HG02884 (cell line): ENCODE measurements at regions not wholly inside any gene's neighbourhood (a gene's known extent, or its start where the extent isn't known, plus 50 kb on each side); places are given as distances from the start of the nearest gene placed in this dataset.

Source experiments
- ATAC-seq: cut with Tn5 transposase; IDR thresholded peaks from one replicate; pipeline ENCODE4 v1.9.1; 2021; ENCODE audit warnings: mild to moderate bottlenecking, moderate library complexity; ENCODE audit not compliant: unreplicated experiment

DNA sequence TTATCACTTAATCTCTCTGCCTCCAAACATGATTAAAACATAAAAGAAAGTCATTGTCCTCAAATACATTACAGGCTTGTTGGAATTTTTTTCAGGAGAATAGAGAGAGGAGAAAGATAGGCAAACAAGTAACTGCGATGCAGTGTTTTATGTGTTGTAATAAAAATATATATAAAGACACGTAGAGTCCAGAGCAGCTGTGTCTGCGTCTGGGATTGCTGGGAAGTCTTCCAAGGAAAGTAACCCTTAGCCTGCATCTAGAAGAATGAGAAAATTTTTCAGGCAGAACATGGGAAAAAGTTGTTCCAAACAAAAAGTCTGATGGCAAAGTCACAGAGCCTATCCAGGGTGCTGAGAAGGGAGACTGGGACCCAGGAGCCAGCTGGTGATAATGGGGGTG lies 91.8 kb upstream of the ST6GAL2 start:
- no peak for ATAC-seq

DNA sequence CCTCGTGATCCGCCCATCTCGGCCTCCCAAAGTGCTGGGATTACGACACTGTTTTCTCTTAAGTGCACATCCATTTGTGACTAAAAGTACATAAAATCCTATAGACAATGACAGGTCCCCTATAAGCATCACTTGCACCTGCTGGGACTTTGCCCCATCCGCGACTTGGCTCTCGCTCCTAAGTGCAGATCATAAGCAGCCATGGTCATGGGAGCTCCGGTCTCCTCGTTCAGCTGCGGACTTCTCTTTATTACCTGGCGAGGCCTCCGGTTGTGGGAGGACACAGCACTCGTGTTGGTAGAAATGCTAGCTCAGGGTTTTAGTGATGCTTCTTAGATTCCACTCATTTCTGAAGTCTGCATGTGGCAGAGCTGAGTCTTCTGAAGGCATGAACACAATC lies 92.7 kb upstream of the ST6GAL2 start:
- ATAC-seq, result no peak

DNA sequence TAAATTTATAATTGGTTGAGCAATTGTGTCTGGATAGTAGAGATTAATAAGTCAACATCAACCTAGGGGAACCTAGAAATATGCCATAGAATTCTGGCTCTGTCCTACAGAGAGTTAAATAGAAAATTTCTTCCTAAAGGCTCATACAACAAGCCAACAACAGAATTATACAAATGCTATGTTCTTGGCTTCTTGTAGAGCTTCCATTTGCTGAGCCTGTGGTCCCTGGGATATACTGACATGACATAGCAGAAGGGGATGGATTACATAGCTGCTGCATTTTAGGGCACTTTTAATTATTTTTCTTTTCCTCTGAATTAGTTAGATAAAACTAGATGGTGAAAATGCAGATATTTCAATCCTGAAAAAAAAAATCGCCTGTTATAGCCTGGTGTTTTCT lies 95.5 kb upstream of the ST6GAL2 start:
- no peak for ATAC-seq

DNA sequence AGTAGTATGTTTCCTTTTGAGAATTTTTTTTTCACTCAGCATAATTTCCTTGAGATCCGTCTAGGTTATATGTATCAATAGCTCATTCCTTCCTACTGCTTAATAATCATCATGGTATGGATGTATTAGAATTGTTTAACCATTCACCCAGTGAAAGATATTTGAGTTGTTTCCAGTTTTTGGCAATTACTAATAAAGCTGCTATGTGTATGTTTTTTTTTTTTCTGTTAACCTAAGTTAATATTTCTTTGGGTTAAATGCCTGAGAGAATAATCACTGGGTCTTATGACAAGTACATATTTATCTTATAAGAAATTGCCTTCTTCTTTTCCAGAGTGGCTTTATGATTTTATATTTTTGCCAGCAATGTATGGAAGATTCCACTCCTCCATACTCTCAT lies 96.4 kb upstream of the ST6GAL2 start:
- ATAC-seq, result no peak

DNA sequence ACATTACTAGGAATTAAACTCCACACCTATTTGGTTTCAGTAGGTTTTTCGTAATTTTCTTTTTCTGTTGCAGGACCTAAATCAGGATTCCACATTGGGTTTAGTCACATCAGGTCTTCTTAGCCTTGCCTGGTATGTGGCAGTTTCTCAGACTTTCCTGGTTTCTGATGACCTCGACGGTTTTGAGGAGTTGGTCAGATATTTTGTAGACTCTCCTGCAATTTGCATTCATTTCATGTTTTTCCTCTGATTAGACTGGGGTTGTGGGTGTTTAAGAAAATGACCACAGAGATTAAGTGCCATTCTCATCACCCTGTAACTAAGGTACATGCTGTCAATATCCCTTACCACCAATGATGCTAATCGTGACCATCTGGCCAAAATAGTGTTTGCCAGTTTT lies 97.3 kb upstream of the ST6GAL2 start:
- ATAC-seq, result no peak

DNA sequence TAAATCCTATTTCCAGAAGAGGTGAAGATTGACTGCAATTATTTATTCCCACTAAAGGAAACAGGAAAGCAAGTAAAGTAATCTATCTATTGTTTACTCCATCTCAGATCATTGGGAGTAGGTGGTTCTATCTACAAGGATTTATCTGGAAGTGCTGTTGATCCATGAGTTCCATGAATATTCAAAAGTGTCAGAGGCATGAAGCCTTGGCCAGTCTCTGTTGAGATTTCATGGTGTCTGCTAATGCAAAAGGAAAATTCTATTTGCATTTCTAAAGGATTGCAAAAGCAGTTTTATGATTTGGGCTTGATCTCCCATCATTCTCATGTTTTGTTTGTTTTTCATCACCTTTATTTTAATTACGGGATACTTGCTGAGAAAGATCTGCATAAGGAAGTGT lies 102.4 kb upstream of the ST6GAL2 start:
- ATAC-seq, result no peak

DNA sequence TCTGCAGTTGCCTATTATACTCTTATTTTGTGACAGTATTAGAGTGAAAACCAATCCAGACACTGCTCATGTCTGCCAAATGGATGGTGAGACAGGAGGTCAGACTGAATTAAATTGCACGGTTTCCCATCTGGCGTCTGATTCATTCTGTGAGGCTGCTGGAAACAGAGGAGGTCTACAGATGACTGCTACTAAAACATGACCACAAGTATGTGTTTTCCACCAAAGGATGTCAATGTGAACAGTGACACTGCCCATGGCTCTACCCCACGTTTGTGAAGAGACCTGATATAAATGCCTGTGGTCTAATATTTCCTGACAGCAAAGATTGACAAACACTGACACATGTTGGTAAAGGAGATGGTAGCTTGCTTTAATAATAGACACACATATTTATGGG lies 104.3 kb upstream of the ST6GAL2 start:
- no peak for ATAC-seq

DNA sequence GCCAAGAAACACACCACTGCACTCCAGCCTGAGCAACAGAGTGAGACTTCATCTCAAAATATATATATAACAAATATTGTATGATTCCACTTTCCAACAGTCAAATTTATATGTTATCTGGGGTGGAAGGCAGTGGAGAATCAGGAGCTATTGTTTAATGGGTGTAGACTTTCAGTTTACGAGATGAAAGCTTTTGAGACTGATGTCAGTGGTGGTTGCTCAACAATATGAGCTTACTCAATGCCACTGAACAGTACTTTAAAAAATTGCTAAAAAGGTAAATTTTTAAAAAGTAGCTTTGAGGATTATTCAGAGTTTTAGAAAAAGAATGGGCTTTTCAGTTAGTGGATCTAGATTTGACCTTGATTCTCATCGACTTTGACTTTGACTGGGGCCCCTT lies 105.9 kb upstream of the ST6GAL2 start:
- ATAC-seq, result no peak

DNA sequence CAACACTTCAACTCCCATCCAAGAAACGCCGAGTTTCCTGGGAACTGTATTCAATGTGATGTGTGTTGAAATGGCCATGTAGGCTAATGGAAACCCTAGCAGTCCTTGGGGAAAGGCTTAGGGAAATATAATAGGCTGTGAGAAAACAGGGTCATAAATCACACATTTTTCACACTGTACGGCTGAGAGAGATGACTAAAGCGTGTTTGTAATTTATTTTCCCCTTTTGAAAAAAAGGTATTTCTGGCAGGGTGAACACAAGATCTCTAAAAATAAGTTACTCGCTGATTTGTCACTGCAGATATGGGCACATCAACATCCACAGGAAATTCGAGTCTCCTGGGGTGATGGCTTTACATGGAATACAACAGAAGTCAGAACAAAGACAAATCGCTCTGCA lies 109.6 kb upstream of the ST6GAL2 start:
- ATAC-seq, result no peak

DNA sequence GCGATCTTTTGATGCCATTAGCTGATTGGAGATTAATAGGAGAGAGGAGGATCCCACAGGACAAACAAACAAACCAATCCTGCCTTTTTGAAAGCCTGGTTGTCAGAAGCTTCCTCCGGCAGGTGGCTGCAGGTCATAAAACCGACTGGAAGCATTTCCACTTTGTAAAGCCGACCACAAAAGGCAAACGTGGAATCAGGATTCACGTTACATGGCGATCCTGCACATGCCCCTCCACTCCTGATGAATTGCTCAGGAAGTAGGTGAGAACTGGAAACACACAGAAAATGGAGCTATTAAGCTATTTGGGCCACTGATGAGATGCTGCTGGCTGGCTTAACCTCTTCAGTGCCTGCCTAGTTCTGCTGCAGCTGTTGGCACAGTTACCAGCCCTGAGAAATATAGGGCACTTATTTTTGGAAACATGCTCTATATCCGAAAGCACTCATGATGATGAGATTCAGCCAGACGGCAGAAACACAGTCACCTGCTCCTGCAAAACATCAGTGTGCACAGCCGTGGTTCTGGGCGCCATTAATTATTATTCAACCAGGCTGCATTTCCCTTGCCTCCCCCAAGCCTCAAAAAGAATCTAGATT lies 110.3 kb upstream of the ST6GAL2 start:
- no peak for ATAC-seq

DNA sequence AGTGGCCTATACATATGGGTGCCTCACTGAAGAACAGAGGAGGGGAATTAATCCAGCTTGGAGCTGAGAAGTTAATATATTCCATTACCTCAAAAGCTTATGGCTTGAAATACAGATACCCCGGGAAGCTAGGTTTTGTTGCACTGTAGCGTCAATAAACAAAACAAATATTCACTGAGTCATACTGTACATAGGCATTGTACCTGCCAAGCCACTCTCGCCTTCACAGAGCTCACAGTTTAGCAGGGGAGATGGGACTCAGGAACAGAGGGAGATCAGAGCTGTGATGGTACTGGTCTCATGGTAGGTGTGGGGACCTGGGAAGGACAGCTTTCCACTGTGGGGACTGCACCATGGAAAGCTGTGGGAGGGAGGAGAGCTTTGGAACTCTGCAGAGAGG lies 111.2 kb upstream of the ST6GAL2 start:
- ATAC-seq, result no peak

DNA sequence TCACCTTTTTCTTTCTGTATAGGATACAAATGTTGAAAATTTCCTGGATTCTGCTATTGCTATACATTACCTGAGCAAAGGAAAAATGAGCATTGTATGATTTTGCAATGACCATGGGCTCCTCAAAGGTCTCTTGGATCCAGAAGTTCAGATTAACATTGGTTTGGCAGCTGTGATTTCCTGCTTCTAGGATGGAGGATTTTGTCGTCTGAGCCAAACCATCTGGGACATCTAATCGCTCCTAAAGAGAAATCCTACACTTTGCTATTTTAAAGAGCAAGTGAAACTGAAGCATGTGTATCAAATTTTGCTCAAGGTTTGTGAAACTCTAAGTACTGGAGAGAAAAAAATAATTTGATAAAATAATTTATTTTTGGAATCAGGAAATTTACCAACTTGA lies 115.1 kb upstream of the ST6GAL2 start:
- no peak for ATAC-seq

DNA sequence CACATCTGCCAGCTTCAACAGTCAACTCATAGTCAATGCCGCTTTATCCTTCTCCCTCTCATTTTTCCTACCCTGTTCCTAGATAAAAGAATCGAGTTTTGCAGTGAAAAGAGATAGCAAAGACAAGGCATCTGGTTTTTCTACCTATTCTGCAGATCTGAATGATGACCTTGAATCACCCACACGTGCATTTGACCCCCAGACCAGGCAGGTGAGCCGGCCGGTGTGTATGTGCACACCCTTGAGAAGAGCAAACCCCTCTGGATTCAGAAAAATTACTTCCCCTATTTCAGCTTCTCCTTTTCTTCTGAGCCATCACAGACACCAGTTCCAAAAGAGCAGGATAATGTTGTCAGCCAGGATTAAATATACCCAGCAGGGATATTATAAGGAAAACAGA lies 115.6 kb upstream of the ST6GAL2 start:
- ATAC-seq, result no peak

DNA sequence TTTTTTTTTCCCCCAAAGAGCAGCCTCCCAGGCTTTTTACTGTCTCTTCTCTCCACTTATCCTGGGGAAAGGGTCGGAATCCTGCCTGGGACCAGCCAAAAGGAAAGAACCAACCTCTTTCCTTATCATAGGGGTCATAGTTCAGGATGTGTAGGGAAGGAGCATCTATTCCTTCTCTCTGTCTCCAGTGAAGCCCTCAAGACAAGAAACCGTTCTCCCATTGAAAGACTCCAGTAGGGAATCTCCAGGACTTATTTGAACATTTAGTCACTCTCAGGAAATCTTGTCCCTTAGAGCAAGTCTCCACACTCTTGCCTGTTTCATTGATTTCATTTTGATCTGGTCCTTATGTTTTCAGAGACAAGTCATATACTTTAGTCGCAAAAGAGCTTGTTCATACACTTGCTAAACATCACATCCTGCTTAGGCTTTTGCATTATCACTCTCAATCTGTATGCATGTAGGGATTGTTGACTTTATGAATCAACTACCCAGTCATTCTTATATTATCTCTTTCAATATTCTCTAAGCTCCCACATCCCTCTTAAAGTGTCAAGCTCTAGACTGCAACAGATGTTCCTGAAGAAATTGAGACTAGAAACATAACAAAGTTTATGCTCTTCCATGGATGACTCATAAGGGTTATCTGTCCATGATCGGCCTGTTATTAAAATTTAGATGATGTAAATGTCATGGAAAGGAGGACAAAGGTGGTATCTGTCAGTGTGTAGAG lies 116.2 kb upstream of the ST6GAL2 start:
- ATAC-seq, result no peak

DNA sequence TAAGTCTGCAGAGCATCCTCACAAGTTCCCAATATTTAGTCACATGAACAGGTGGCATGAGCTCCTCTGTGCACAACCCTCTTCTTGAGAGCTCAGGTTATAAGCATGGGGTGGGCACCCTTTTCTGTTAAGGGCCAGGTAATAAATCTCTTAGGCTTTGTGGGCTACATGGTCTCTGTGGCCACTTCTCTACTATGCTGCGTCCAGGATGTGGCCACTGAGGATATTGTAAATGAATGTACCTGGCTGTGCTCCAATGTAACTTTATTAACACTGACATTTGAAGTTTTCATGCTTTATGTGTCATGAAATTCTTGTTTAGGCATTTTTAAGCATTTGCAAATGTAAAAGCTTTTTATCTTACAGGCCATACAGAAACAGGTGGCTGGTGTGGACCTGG lies 116.8 kb upstream of the ST6GAL2 start:
- no peak for ATAC-seq

DNA sequence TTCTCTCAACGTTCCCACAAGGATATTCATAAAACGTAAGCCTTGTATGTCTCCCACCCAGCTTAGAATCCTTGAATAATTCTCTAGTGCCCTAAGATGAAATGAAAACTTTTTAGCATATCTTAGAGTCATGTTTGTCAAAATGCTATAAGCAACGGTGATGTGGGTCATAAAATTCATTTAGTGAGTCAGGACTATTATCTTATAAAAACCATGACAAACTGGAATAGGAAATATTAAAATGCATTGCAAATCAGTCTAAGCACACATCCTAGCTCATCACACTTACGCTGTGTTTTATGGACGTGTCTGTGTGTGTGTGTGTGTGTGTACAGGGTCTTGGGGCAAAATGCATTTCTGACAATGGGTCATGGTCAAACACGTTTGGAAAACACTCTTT lies 119.9 kb upstream of the ST6GAL2 start:
- no peak for ATAC-seq

DNA sequence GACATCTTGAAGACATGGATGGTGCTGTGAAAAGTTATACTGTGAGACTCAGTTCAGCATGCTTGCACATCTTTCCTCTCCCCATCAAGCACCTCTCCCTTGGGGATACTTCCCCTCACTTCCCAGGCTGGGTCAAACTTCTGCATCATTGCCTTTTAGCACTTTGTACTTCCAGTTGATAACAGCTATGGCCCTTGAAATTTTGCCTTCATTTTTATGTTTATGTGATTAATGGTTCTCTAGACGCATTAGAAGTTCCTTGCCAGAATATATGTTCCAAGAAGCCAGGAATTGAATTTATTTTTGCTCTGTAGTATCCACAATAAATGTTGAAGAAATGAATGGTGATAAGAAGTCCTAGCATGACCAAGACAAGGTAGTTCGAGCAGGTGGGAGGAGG lies 120.9 kb upstream of the ST6GAL2 start:
- ATAC-seq, result no peak

DNA sequence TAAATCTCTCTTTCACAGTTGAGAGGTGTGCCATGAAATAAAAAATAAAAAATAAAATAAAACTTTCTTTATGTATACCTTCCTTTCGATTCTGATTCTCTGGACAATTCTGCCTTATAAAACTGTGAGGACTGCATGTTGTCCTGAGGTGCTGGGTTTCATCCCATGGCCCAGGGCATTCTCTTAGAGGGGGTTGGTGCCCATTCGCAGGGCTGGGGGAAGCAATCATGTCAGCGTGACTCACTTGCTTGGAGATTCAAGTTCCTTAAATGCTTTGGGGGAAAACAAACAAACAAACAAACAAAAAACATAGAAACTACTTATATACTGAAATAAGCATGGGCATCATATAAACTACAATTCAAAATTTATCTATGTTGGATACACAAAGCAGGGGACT lies 122.0 kb upstream of the ST6GAL2 start:
- ATAC-seq, result no peak

DNA sequence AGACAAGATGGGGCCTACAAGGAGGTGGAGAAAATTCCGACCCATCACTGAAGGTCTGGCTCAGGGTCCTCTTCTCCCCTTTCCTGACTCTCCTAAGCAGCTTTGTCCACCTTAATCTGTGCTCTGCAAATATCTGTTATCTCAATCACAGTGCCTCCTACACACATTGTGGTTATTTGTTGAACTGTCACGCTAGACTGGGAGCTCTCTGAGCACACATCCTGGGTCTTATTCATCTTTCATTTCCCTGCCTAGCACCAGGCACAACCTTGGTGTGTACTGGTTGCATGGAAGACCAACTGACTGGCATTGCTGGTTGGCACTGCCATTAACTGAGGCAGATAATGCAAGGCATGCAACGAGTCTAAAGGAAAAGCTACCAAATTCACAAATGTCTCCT lies 122.9 kb upstream of the ST6GAL2 start:
- ATAC-seq, result no peak

DNA sequence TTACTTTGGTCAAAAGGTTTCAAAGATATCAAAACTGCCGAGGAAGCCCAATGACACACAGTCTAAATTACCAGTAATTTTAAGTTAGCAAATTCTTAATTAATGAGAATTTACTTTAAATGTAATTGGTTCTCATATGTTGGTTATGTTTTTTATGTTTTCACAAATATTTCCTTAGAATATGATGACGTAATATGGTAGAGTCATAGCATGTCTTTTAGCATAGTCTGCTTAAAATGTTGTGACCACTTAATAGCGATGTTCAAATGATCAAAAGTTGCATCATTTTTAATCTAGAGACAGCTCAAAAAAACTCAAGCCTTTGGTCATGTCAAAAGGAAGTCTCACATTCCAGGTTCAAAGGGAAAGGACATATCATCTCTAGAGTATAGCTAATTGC lies 123.3 kb upstream of the ST6GAL2 start:
- no peak for ATAC-seq

DNA sequence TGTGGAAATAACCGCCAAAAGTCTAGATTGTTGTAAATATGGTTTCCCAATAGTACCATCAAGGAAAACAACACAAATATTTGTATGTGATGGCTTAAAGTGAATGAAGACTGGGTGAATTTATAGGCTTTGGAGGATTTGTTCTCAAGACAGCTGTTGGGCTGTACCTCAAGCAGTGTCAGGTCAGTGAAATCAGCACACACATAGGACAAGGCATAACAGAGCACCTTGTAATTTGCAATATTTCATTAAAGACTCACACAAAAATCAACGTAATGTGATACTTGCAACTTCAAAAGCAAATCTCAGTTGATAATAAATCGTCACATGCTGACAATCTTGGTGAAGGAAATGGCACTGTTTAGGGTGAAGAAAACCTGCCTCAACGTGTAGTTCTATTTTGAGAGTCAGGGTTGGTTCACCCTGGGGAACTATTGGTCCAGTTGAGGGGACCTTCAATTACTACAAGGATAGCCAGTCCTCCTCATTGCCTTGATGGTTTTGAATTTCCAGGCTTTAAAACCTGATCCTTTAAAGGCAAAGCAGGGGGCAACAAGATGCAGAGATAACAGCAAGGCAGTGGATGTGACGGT lies 126.8 kb upstream of the ST6GAL2 start:
- no peak for ATAC-seq

DNA sequence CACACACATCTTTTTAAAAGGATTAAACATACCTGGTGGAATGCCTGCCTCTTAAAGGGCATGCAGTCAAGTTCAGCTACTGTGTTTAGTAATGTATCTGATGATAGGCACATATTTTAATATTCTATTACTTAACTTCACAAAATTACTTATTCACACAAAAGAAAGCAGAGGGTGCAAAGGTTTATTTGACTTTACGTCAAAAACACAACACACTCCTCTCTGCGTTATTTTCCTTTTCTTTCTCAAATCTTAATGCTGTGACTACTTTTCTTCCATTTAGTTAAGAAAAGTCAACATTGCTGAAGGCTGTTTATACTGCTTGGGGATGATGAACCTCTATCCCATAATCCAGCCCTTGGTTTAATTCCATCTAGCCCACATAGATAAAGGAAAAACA lies 127.9 kb upstream of the ST6GAL2 start:
- no peak for ATAC-seq

DNA sequence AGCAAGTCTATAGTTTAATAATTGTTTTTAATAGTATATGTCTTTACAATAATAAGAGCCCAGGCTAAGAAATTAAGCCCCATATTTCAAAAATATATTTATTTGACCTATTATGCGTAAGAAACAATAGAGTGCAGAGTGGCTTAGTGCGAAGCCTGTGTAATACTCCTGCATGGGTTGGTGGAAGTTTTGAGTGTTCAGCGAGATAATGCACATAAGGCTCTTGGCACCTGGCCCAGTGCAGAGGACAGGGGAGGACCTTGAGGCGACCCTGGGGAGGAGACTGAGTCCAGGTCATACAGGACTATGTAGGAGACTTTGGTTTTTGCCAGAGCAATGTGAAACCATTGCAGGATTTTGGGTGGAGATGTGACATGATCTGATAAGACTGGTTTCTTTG lies 132.4 kb upstream of the ST6GAL2 start:
- ATAC-seq, result no peak
